Heart left ventricle (tissue), 13 donors: ENCODE measurements at regions not wholly inside any gene's neighbourhood (a gene's known extent, or its start where the extent isn't known, plus 50 kb on each side); places are given as distances from the start of the nearest gene placed in this dataset.

Source experiments
- POLR2A ChIP-seq, 2 donors: fragments of 450-650 bp; IDR thresholded peaks; one replicate each; pipeline ENCODE4 v1.6.1; 2017; ENCODE audit warnings: antibody characterized with exemption in 2 of 2, mild to moderate bottlenecking in 2 of 2, moderate library complexity in 2 of 2
- TF ChIP-seq, protein P1 (sequence below), 12 donors: fragments of 200-600 bp; sonication (generic) in 4 of 12; IDR thresholded peaks; one replicate each; pipeline versions ENCODE4 v1.5.0 to v1.8.0; 2018 to 2022; ENCODE audit warnings: antibody characterized with exemption in 12 of 12, mild to moderate bottlenecking in 5 of 12
- donor health status: ischemic (EF 13 %, LVEDD 7.1; RV severe dilation, severe dysfunction).
- donor health status: DM: no; HTN: yes; CAD: no.
- donor health status: DM: no; HTN: no; CAD: no.
- donor health status: ischemic (EF 25% LVEDD 6.9; RV normal size, moderate dysfunction).
- donor health status: ischemic (EF 25% LVEDD 5.7; RV mildly dilated, moderate dysfunction).
- donor health status: ischemic (EF 35%, LVEDD 5.7; RV mildly dilated, moderate dysfunction).
- donor health status: nonischemic (EF 11% LVEDD 7.7; RV severe dilation, severe dysfunction).
- donor health status: DM: yes; HTN: yes; CAD: no.
- donor health status: PGD.
- donor health status: ischemic (EF 29% LVEDD 5.4; RV normal size, mild dysfunction).
- donor health status: nonischemic (EF 23%, LVEDD 6.1; RV moderate dilation, normal function).

DNA sequence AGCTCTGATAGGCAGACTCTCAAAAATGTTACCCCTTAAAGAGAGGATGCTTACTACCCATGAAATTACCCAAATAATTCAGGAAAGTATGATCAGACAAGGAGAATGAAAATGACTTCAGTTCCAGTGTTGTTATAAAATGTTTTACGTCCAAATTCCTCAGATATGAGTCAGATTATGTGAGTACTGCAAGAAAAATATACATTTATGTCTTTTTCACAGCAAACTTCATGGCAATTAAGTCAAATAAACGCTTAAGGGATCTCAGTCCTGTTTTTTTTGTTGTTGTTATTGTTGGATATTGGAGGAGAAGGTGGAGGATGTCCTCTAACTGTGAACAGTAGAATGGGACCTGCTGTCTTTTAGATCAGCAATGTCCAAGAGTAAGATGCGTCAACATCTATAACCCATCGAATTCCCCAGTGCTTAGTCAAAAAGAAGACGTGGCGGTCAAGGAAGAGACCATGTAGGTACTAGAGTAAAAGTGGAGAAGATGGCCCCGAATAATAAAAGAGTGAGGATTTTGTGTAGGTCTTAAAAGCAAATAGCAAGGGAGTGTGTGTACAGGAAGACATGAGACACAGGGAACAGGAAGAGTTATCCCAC is 215.4 kb upstream of the IRS2 start:
- TF ChIP-seq, protein P1, sequence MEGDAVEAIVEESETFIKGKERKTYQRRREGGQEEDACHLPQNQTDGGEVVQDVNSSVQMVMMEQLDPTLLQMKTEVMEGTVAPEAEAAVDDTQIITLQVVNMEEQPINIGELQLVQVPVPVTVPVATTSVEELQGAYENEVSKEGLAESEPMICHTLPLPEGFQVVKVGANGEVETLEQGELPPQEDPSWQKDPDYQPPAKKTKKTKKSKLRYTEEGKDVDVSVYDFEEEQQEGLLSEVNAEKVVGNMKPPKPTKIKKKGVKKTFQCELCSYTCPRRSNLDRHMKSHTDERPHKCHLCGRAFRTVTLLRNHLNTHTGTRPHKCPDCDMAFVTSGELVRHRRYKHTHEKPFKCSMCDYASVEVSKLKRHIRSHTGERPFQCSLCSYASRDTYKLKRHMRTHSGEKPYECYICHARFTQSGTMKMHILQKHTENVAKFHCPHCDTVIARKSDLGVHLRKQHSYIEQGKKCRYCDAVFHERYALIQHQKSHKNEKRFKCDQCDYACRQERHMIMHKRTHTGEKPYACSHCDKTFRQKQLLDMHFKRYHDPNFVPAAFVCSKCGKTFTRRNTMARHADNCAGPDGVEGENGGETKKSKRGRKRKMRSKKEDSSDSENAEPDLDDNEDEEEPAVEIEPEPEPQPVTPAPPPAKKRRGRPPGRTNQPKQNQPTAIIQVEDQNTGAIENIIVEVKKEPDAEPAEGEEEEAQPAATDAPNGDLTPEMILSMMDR (IDR thresholded peaks at IDR 0.05), result no peak
- TF ChIP-seq POLR2A (IDR thresholded peaks at IDR 0.05), result no peak
